ENCODE measurements at regions not wholly inside any gene's neighbourhood (a gene's known extent, or its start where the extent isn't known, plus 50 kb on each side); places are given as distances from the start of the nearest gene placed in this dataset.

- intact Hi-C loops (cut with micrococcal nuclease), result no loop called here
Measured at GRCh38 chr6:23282252-23283021, 713.1 kb downstream of the HDGFL1 start.

- intact Hi-C loops (cut with micrococcal nuclease), result no loop called here
Measured at GRCh38 chr6:23293653-23294052, 724.3 kb downstream of the HDGFL1 start.

GRCh38 chr6:23301556-23301955 is 732.2 kb downstream of the HDGFL1 start:
- intact Hi-C loops (cut with micrococcal nuclease), result no loop called here

GRCh38 chr6:23302514-23302913 is 733.1 kb downstream of the HDGFL1 start:
- intact Hi-C loops (cut with micrococcal nuclease), result no loop called here

- intact Hi-C loops (cut with micrococcal nuclease), result no loop called here
Measured at GRCh38 chr6:23305325-23305943, 736.1 kb downstream of the HDGFL1 start.

- intact Hi-C loops (cut with micrococcal nuclease), result no loop called here
Measured at GRCh38 chr6:23306251-23306950, 737.0 kb downstream of the HDGFL1 start.

- intact Hi-C loops (cut with micrococcal nuclease), result no loop called here
Measured at GRCh38 chr6:23307516-23307915, 738.1 kb downstream of the HDGFL1 start.

GRCh38 chr6:23308166-23308565 is 738.8 kb downstream of the HDGFL1 start:
- intact Hi-C loops (cut with micrococcal nuclease), result no loop called here

GRCh38 chr6:23311211-23311610 is 741.8 kb downstream of the HDGFL1 start:
- intact Hi-C loops (cut with micrococcal nuclease), result no loop called here

GRCh38 chr6:23316131-23316530 is 746.8 kb downstream of the HDGFL1 start:
- intact Hi-C loops (cut with micrococcal nuclease), result no loop called here

GRCh38 chr6:23316931-23317330 is 747.6 kb downstream of the HDGFL1 start:
- intact Hi-C loops (cut with micrococcal nuclease), result no loop called here

- intact Hi-C loops (cut with micrococcal nuclease), result no loop called here
Measured at GRCh38 chr6:23319582-23319981, 750.2 kb downstream of the HDGFL1 start.

- intact Hi-C loops (cut with micrococcal nuclease), result no loop called here
Measured at GRCh38 chr6:23320471-23321015, 751.2 kb downstream of the HDGFL1 start.

GRCh38 chr6:23323897-23324296 is 754.5 kb downstream of the HDGFL1 start:
- intact Hi-C loops (cut with micrococcal nuclease), result no loop called here

GRCh38 chr6:23325065-23325464 is 755.7 kb downstream of the HDGFL1 start:
- intact Hi-C loops (cut with micrococcal nuclease), result no loop called here

GRCh38 chr6:23327621-23328020 is 758.3 kb downstream of the HDGFL1 start:
- intact Hi-C loops (cut with micrococcal nuclease), result no loop called here

GRCh38 chr6:23329086-23329485 is 759.7 kb downstream of the HDGFL1 start:
- intact Hi-C loops (cut with micrococcal nuclease), result no loop called here

- intact Hi-C loops (cut with micrococcal nuclease), result no loop called here
Measured at GRCh38 chr6:23330632-23331031, 761.3 kb downstream of the HDGFL1 start.

- intact Hi-C loops (cut with micrococcal nuclease), result no loop called here
Measured at GRCh38 chr6:23334360-23334759, 765.0 kb downstream of the HDGFL1 start.

GRCh38 chr6:23335894-23336293 is 766.5 kb downstream of the HDGFL1 start:
- intact Hi-C loops (cut with micrococcal nuclease), result no loop called here

GRCh38 chr6:23339268-23339667 is 769.9 kb downstream of the HDGFL1 start:
- intact Hi-C loops (cut with micrococcal nuclease), result no loop called here

GRCh38 chr6:23340271-23340670 is 770.9 kb downstream of the HDGFL1 start:
- intact Hi-C loops (cut with micrococcal nuclease), result no loop called here
